BJ (cell line): ENCODE measurements at regions not wholly inside any gene's neighbourhood (a gene's known extent, or its start where the extent isn't known, plus 50 kb on each side); places are given as distances from the start of the nearest gene placed in this dataset.

Source experiments
- CTCF ChIA-PET: fragments of 350-600 bp; formaldehyde crosslinking; extraction: SDS; loops from one replicate; lab custom pipeline; 2021; ENCODE audit warnings: antibody characterized with exemption, inconsistent platforms; lab: Yijun Ruan, JAX
- POLR2A ChIA-PET: fragments of 300-600 bp; sonication (Branson Sonifier 250); formaldehyde crosslinking; extraction: SDS; loops from one replicate; lab custom pipeline; 2021; ENCODE audit warnings: antibody characterized with exemption; lab: Charles Lee
- DNase-seq: peaks from one replicate; pipeline ENCODE4 v3.0.0-alpha.2; 2011; ENCODE audit warnings: low read depth
- H3K27me3 ChIP-seq: 2 replicates; pipeline ENCODE4 v1.6.0; 2011; ENCODE audit warnings: low read length; ENCODE audit not compliant: control insufficient read depth, insufficient read depth
- H3K36me3 ChIP-seq: 2 replicates; pipeline ENCODE4 v1.5.1; 2011; ENCODE audit warnings: low read length; ENCODE audit not compliant: control insufficient read depth, insufficient read depth
- H3K4me3 ChIP-seq: 2 replicates; pipeline ENCODE4 v1.5.1; 2011; ENCODE audit warnings: low read depth, mild to moderate bottlenecking, control low read depth, low read length
- TF ChIP-seq, protein P1 (sequence below): IDR thresholded peaks from 2 replicates; pipeline ENCODE4 v1.5.1; 2011; ENCODE audit warnings: low read depth, mild to moderate bottlenecking, control low read depth, inconsistent platforms, low read length, moderate library complexity; ENCODE audit not compliant: insufficient read depth

DNA sequence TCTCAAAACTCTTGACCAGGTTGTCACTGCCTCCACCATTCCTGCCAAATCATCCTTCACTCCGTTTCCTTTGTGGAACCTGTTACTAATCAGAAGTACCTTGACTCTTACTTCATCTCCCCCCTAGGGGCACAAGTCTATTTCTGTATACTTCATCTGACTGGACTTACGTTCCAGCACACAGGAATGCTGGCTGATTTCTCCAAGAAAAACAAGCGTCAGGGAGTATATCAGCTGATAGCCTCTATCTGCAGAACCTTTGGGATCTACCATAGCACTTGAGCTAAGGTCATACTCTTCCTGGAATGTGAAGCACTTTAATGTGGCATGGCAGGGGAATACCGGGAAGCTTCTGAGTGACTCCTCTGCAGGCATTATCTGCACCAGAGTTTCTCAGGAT, 178.1 kb upstream of the MOCS1 start:
- POLR2A ChIA-PET, result no interaction called here
- CTCF ChIA-PET, result no interaction called here
- TF ChIP-seq, protein P1, sequence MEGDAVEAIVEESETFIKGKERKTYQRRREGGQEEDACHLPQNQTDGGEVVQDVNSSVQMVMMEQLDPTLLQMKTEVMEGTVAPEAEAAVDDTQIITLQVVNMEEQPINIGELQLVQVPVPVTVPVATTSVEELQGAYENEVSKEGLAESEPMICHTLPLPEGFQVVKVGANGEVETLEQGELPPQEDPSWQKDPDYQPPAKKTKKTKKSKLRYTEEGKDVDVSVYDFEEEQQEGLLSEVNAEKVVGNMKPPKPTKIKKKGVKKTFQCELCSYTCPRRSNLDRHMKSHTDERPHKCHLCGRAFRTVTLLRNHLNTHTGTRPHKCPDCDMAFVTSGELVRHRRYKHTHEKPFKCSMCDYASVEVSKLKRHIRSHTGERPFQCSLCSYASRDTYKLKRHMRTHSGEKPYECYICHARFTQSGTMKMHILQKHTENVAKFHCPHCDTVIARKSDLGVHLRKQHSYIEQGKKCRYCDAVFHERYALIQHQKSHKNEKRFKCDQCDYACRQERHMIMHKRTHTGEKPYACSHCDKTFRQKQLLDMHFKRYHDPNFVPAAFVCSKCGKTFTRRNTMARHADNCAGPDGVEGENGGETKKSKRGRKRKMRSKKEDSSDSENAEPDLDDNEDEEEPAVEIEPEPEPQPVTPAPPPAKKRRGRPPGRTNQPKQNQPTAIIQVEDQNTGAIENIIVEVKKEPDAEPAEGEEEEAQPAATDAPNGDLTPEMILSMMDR, result no peak

DNA sequence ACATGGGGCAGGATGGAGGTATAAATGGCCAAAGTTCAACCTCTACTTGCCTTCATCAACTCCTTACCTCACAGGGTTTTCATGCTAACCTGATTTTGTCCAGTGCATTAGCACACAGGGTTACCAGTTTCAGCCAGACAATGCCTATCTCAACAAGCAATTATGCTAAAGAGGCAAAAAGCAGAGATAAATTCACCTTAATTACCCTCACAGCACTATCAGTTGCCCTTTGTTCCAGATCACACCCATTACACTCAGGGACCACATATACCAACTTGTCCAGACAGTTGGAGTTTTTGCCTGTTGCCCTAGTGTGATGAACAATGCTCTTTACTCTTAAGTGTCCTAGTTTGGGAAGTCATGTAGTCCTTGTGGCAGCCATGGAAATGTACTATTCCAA, 174.5 kb upstream of the MOCS1 start:
- POLR2A ChIA-PET, result no interaction called here
- no peak for DNase-seq
- Histone ChIP-seq H3K36me3 (no peaks in the 10 kb centered on the region), H3K27me3 (no peaks in the 10 kb centered on the region), H3K4me3 (no peak overlapping the region)
- TF ChIP-seq, protein P1, result no peak
- CTCF ChIA-PET, result no interaction called here

More for the DNA sequence above, 178.1 kb upstream of the MOCS1 start:
- Histone ChIP-seq H3K36me3 (no peaks in the 10 kb centered on the region), H3K27me3 (no peaks in the 10 kb centered on the region), H3K4me3 (no peak overlapping the region)
- no peak for DNase-seq

DNA sequence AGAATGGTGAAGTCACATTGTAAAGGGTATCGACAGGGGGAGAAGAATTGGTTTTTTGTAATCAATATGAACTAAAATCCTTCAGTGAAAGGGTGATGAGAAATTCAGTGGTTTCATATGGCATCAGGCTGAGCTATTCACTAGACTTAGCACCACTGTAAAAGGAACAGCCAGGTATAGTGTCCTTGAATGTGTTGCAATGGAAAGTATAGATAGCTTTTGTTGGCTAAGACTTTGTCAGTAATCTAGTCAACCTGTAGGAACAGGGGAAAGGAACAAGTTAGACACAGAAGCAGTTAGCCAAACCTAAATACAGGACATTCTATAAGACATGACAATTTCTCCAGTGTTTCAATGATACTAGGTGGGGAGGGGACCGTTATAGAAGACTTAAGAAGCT, 172.6 kb upstream of the MOCS1 start:
- TF ChIP-seq, protein P1, result no peak
- no peaks in the 10 kb centered on the region for H3K36me3 ChIP-seq
- ChIA-PET CTCF (interaction anchor here (1.1 kb wide), 1 partner anchor 163 kb away, joined by 3 read pairs; no protein-coding TSS in a partner anchor), POLR2A (no interaction called here)
- no peak overlapping the region for H3K4me3 ChIP-seq
- H3K27me3 ChIP-seq, result no peaks in the 10 kb centered on the region
- no peak for DNase-seq

DNA sequence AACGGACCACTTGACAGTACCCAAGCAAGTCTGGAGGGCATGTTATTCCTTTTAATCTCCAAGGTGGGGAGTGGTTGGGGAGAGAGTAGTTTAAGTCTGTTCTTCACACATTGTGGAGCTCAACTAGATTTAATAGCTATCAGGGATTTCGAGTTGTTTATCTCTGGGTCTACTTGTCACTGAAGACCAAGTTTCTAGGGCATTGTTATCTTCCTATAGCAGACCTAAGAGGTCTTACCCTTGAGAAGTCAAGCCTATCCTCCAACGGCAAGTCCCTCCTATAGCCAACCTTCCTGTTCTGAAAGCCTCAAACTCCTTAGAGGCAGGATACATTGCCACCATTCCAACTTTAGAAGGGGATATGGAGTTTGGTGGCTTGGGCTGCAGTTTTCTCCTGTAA, 164.5 kb upstream of the MOCS1 start:
- TF ChIP-seq, protein P1, result no peak
- CTCF ChIA-PET, result no interaction called here
- Histone ChIP-seq H3K27me3 (no peaks in the 10 kb centered on the region), H3K4me3 (no peak overlapping the region), H3K36me3 (no peaks in the 10 kb centered on the region)
- DNase-seq, result no peak
- POLR2A ChIA-PET, result no interaction called here

DNA sequence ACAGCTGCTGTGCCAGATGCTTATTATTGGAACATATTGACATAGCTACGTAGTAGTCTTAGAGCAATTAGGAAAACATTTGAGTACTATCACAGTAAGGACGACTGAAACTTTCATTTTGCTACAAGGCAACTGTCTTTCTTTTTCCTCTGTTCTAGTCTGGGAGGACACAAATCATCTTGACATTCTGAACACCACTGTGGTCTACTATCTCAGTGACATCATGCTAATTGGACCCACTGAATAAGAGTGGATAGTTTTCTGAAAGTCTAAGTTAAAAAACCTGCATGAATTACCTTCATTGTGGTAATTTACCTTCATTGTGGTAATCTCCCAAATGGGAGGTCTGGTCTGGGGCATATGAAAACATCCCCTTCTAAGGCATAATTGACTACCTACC, 163.3 kb upstream of the MOCS1 start:
- DNase-seq, result no peak
- no peaks in the 10 kb centered on the region for H3K27me3 ChIP-seq
- ChIA-PET CTCF (no interaction called here), POLR2A (no interaction called here)
- H3K36me3 ChIP-seq, result no peaks in the 10 kb centered on the region
- TF ChIP-seq, protein P1, result no peak
- no peak overlapping the region for H3K4me3 ChIP-seq
